Activated CD4-positive, CD25-positive, alpha-beta regulatory T cell treated with anti-CD3 and anti-CD28 coated beads, Interleukin-2, amount 50 U/mL, for 72 hours (primary cell): ENCODE measurements at regions not wholly inside any gene's neighbourhood (a gene's known extent, or its start where the extent isn't known, plus 50 kb on each side); places are given as distances from the start of the nearest gene placed in this dataset.

Source experiments
- DNase-seq: peaks from one replicate; pipeline ENCODE4 v3.0.0; 2021

DNA sequence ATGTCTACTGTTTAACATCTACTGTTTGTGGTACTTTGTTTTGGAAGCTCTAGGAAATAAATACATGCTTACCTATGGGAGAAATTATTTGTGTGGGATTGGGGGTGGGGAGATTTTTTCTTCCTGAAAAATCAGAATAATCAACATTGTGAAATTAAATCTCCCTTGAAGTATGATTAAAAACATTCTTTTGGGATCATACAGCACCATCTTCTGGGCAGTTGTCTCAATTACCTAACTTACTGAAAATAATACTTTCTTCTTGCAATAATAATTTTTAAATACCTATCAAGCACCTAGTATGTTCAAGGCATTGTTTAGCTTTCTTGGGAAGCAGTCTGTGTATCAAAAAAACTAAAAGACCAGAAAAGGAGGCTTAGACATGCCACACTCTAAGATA is 576.5 kb upstream of the ARGLU1 start:
- no peak for DNase-seq

DNA sequence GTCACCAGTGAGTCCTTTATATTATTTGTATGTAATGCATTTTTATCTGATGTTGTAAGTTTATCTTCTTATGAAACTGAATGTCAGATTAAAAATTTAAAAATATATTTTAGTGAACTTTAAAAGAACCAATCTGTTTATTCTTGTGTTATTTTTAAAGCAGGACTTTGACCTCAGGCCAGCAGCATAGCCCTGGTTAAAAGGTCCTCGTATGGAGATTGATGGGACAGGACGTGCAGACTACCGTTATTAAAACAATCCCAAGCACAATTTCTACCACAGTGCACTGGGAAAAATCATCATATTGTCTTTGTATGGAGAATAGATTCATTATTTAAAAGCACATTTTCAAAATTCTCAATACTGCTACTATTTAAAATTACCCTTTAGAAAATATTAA is 573.8 kb upstream of the ARGLU1 start:
- DNase-seq: no peak

DNA sequence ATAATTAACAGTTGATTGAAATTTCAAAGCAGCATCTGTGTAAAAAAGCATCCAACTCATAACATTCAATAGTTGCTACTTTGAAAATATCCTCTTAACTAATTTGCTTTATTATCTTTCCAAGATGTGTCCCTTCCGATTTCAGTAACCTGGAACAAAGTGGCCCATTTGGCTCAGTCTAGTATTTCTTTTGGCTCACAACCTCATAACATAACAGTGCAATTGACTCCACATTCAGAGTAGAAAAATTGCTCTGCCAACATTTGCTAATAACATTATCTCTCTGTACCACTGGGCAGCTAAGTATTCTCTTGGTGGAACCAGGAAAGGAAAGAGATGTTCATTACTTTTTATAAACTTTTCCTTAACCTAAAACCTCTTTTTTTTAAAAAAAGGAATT is 571.1 kb upstream of the ARGLU1 start:
- DNase-seq: no peak

DNA sequence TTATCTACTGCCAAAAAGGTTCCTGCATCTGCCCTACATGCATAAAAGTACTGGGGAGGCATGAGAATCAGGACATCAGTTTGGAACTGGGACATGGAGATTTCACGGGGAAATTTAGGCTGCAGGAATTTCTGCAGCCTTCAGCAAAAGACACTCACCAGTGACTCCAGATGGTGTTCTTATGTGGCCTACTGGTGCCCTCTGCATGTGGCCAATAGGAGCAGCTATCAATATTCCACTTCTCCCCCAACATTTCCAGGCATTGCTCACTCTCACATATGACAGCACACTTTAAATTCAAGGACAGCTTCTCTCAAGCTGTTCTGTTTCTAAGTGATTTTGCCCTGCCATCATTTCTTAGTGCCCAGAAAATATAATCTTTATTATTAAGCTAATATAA is 570.5 kb upstream of the ARGLU1 start:
- DNase-seq: no peak

DNA sequence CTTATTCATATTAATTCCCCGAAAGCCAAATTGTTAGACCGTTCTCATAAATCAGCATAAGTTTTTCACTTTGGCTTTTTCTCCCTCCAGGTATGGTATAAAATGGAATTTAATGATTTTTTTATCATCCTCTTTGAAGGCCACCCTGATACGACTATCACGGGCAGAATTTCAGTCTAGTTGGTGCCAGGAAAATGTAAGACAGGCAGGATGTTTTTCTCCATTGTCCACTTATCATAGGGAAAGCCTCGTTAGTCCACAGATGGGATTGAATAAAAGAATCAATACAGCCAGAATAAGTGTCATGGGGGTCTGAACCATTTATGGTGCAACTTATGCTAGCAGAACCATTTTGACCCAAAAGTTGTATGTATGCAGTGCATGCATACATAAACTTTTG is 566.0 kb upstream of the ARGLU1 start:
- DNase-seq: no peak

DNA sequence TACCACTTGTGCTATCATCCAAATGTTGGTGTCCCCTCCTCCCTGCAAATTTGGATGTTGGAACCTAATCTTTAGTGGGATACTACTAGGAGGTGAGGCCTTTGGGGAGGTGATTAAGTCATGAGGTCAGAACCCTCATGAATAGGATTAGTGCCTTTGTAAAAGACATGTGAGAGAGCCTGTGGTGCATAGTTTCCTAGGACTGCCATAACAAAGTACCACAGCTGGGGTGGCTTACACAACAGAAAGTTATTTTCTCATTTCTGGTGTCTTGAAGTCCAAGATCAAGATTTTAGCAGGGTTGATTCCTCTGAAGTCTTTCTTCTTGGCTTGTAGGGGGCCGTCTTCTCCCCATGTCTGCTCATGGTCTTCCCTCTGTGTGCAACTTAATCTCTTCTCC is 562.6 kb upstream of the ARGLU1 start:
- DNase-seq: no peak

DNA sequence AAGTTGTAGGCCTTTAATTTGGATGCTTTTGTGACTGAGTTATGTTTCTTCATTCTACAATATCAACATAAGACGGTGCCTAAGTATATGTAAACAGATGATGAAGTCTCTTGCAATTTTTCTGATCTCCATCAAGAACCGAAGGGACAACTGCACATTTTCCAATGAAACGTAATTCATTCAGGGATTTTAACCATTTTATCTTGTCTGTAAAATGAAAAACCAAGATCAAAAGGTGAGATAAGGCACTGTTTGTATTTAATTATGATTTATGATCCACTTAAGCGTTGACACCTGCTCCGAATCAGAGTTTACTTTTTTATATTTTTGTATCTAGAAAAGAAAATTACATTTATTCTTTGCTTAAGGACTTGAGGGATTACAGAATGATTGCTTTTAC is 556.8 kb upstream of the ARGLU1 start:
- DNase-seq: no peak

DNA sequence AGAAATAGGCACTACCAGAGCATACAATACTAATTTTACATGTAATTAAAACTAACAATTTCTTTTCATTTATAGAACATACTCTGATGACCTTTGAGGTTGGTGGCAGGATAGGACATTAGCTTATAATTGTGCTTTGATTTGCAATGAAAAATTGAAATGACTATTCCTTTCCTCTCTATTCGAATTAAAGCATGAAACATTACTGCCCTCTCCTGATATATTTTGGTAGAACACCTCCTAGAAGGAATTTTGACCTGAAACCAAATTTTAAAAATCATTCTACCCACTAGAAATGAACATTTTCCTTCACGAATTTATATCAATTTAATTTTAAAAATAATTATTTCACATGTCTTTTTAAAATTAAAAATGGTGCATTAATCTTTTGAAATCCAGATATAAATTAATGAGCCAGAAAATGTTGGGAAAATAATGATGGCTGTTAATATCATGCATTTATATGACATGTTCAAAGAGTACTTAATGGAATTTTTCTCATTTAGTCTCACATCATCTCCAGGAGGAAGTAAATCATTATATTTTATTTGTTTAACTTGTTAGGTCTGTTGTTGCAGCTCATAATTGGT is 556.3 kb upstream of the ARGLU1 start:
- no peak for DNase-seq

DNA sequence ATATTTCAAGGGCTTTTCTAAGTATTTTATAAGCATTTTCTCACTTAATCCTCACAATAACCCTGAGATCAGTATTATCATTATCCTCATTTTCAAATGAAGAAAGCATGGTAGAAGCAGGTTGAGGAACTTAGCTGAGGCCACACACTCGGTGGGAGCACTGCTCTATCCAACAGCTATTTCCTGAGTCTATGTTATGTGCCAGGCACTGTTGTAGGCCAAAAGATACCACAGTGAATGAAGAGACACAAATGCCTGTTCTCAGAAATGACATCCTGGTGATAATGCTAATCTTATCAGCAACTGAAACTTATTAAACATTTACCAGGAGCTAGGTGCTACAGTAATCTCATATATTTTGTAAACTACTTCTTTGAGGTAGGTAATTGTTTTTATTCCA is 553.9 kb upstream of the ARGLU1 start:
- no peak for DNase-seq

DNA sequence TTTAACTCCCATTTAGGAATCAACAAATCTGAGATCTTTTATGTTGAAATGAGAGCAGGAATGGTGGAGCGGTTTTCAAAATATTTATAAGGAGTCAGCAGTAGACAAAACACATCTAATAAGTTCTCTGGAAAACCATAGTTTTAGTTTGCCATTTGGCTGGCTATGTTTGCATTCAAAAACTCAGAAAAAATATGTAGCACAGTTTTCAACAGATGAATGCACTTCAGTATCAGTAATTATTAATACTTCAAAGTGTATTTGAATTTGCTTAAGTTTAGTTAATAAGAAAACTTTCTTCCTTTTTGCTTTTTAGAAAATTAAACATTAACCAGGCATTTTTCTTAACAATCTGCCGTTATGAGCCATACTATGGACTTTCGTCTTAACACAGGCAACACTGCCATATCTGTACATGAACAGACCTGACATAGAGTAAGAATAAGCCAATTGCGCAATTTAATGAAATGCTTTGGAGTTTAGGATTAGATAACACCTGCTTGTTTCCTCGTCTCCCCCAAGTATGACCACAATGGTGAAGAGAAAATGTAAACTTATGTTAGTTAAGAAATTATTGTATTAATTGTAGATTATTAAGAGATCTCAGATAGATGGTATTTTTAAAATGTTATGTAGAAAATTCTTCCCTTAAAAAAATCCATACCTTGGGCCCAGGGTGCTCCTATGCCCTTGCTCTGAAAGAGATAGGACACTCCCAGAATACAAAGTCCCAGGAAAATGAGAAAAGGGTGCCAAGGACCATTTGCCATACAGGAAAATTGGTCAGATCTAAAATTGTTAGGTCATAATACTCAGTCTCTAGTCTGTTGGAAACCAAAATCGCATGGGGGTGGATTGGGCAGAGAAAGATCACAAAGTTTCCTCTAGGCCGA is 552.3 kb upstream of the ARGLU1 start:
- no peak for DNase-seq

DNA sequence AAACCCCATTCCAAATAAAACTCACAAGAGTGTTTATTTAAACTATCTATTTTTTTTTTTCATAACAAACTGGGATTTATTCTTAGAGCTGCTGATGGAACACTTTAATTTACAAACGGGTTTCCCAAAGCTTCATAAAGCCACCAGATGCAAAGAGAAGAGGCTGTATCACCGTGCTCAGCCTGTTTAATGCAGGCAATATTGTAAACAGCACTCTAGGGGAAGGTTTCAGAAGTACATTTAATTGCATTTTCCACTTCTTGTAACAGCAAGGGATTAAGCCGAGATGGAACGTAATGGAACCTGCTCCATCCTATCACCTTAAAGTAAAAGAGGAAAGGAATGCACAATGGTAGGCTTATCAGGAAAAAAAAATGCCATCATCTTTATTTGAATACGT is 550.6 kb upstream of the ARGLU1 start:
- no peak for DNase-seq

DNA sequence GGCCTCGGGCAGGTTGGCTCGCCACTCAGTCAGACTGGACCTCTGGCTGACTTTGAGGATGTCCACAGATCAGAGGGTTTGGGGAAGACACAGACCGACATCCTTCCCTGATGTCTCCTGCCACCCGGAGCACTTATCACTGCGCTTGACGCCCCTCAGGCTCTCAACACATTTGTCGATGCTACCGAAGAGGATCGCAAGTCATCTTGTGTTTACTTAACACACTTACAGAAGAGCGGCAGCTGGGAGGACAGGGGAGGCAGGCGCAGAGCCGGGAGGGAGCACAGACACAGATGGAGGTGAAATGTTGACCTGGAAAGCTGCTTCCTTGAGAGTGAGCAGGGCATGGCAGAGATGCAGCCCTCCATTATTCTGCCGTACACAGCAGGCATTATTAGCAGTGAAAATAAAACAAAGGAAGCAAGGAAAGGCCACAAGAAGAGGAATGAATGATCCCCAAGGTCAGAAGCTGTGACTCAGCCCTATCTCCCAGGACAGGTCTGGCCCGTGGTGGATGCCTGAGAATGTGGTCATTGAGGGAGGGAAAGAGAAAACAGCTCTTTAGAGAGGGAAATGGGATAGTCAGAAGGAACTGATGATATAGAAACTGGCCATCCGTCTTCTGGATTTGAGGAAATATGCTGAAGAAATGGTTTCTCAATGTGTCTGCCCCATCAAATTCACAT is 549.5 kb upstream of the ARGLU1 start:
- no peak for DNase-seq

DNA sequence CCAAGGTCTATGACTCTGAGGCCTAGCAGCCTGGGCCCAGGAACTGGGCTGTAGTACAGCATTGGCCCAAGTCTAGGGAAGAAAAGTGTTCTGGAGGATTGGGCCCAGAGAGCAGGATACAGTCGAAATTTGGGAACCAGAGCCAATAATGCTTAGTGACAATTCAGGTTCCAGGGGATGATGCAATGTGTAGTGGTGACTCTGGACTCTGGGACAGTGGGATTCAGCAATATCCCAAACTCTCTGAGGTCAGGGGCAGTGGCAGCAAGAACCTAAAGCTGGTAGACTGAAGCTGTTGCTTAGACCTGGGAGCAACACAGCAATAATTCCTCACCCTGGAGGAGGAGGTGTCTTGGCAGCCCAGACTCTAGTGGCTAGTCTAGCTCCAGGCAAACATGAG is 545.5 kb upstream of the ARGLU1 start:
- DNase-seq: no peak

DNA sequence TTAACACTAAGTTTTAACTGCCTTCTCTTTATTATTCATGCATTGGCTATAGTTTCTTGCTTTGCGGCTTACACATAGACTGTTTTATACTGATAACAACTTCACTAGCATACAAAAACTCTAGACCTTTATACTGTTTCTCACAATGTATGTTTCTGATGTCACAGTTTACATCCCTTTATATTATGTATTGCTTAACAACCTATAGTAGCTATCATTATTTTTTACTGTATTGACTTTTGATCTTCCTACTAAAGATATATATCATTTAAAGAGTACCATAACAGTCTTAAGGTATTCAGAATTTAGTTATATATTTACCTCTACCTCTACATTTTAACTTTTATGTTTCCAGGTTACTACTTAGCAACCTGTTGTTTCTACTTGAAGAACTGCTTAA is 543.3 kb upstream of the ARGLU1 start:
- DNase-seq: no peak

DNA sequence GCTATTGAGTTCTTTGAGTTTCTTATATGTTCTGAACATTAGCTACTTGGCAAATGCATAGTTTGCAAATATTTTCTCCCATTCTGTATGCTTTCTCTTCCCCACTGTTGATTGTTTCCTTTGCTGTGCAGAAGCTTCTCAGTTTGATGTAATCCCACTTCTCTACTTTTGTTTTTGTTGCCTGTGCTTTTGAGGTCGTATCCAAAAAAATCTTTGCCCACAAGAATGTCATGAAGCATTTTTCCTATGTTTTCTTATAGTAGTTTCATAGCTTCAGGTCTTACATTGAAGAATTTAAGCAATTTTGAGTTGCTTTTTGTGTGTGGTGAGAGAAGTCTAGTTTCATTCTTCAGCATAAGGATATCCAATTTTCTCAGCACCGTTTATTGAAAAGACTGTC is 536.7 kb upstream of the ARGLU1 start:
- no peak for DNase-seq

DNA sequence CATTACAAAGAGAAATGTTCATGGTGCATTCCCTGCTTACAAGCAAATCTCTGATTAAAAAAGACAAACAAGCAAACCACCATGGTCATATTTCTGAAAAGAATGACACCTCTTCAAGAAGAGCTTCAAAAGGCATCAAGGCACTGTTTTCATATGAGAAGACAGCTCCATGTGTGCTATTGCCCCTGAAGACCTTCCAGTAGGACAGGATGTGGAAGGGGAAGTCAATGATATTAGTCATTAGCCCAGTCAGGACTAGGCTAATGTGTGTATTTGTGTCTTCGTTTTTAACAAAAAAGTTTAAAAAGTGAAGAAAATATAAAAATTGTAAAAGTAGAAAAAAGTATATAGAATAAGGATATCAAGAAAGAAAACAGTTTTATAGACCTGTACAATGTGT is 534.7 kb upstream of the ARGLU1 start:
- no peak for DNase-seq

DNA sequence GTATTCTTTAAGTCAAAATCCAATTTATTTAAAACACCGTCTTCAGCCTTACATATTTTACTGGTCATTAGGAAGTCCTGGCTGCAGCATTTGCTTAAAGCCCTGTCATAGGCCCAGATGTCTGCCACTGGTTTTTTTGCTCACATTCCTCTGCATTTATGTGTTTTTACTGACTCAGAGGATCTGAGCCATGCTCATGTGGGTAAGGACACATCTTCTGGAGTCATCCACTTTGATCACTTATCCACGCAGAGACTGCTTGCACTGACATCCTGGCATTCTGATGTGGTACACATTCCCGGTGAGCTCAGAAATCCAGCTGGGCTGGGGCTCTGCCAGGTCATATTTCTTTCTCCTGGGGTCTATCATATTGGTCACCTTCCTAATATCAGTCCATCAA is 531.7 kb upstream of the ARGLU1 start:
- DNase-seq: no peak

DNA sequence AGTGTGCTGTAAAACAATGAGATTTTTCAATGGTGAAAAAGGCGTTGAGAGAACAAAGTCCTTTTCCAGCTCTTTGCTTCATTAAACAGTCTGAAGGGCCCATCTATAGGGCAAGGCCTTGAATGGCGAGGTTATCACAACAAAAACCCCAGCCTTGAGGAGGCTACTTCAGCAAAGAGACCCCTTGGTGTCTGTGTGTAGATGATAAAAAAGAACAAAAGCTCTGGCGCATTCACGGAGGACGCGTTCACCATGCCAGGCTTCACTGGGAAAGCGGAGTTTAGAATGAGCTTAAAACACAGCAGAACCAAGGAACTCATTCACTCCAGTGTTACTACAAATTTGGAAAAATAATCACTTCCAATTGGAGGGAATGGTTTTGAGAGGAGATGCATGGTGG is 530.0 kb upstream of the ARGLU1 start:
- DNase-seq: no peak

DNA sequence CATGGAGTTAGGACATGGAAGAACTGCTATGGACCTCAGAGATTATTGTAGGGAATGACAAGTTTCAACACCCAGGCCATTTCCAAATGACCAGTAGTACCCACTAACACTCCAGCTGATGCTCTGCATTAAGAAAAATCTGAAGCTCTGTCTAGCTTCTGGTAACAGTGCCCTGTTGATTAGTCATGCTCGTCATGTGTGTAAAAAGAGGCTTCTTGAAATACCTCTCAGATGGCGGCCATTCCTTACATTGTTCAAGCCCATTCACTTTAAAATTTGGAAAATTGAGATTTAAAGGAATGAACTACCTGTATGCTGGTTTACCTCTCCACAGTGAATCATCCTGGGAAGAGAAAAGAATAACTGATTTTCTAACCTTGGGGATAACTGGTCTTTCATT is 527.9 kb upstream of the ARGLU1 start:
- DNase-seq: no peak

DNA sequence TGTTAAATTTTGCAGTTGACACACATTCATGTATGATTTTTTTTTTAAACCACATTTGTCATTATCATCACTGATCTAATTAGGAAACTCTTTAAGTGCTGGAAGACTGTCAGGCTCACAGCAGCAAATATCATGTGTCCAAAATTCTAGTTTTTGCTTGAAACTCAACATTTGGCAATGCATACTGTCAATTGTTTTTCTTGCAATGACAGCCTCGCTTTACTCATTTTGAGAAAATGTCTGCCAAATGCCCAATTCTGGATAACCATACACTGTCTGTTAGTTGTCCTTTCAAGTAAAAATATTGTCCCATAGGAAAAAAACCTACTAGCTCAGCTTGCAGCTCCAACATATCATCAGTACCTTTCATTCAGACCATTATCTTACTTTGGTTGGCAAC is 523.9 kb upstream of the ARGLU1 start:
- DNase-seq: no peak

DNA sequence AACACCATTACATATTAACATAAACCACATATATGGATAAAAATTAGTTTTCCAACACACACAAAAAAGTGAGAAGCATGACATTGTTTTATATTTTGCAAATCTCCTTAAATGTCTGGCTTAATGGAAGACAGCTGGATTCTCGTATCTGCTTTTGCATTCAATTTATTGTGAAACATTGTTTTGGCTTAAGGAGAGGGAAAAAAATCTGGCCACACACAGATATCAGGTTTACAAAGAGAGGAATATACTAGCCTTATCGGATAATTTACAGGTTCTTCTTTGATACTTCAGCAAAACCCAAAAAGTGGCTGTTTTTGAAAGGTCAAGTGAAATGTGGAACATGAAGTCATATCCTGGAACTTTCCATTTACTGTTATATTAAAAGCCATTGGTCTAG is 523.5 kb upstream of the ARGLU1 start:
- DNase-seq: no peak

DNA sequence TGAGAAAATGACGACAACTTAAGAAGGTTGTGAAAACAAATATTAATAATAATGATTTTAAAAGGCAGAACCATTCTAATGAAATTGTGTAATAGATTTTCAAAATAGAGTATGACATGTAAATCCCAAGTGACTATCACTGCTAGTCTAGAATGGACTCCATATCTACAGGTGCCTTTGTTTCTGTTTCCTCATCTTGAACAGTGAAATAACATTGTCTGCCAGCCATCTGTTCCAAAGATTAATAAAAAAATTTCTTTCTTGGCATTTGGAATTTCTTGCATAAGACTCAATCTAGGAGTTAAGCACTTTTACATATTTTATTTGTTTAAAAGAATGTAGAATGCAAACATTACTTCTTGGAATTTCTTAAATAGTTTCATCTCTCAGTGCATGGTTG is 520.1 kb upstream of the ARGLU1 start:
- DNase-seq: no peak

DNA sequence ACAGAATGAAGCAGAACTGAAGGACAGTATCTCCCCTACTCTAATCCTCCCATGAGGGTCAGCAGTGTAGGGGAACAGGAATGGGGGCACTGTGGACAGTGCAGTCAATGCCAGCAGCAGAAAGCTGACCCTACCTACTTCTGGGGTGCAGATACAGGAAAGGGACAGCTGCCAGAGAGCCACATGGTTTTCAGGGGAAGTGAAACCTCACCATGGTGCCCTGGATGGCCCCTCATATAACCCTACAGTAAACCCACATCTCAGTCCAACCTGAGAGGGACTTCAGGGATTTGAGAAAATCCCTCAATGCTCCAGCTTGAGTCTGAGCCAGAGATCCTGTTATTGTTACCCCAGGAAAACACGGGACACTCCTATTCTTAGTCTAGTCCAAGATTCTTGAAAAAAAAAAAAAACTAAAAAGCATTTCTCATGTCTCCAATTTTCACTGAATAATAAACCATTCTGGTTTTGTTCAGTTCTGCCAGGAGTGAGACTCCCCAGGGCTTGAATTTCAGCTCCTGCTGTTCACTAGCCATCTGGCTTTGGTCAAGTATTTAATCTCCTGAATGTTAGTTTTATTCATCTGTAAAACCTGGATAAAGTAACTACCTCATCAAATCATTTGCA is 511.6 kb upstream of the ARGLU1 start:
- DNase-seq: no peak

DNA sequence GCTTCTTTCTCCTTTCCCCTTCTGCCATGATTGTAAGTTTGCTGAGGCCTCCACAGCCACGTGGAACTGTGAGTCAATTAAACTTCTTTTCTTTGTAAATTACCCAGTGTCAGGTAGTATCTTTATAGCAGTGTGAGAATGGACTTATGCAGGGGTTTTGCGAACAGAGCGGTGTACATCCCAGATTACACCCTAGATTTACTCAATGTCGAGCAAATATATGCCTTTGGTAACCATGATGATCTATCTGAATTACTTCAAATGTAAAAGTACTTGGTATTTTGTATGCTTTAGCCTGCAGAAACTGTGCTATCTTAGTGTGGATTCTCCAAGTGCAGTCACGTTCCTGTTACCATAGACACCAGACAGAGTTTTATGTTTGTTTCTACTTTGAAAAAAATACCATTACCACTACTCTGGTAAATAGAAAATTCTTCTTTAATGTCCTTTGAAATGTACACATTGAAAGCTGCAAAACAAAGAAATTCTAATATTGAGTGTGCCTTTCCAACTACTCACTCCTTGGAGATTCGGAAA is 510.4 kb upstream of the ARGLU1 start:
- no peak for DNase-seq
